Stimulated activated CD4-positive, alpha-beta T cell treated with anti-CD3 and anti-CD28 coated beads, Interleukin-1b, Interleukin-23, amount 100 ng/mL, for 24 hours (primary cell): ENCODE measurements at regions not wholly inside any gene's neighbourhood (a gene's known extent, or its start where the extent isn't known, plus 50 kb on each side); places are given as distances from the start of the nearest gene placed in this dataset.

Experiments
- DNase-seq, 4 experiments: peaks; one replicate each; pipeline ENCODE4 v3.0.0-alpha.2; 2020; ENCODE audit warnings: low read depth in 4 of 4, low spot score in 1 of 4

DNA sequence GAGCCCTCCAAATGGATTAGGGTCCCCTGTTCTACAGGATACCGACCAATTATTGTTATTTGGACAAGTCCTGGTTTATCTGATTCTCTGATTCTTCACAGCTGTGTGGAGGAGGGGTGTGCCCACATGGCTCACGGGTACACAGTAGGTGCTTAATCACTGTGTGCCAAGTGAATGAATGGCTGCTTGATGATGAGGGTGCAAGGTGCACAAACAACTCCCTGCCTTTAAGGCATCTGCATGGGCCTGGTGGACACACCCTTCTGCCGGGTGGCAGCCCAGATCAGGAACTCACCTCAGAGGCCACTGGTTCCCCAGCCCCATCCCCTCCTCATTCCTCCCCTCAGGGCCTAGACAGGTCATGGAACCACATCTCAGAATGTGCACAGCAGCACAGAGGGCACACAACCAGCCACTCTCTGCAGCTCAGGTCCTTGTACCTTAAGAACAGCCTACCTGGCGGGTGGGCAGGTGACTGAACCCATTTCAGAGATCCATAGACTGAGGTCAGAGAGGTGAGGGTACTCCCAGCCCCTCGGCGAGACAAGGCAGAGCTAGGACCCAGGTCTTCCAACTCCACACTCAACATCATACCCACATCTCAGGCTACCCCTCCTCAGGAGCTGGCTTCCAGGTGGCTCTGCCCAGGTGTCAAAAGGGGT lies 50.3 kb downstream of the SHANK2 start:
- no peak for DNase-seq

DNA sequence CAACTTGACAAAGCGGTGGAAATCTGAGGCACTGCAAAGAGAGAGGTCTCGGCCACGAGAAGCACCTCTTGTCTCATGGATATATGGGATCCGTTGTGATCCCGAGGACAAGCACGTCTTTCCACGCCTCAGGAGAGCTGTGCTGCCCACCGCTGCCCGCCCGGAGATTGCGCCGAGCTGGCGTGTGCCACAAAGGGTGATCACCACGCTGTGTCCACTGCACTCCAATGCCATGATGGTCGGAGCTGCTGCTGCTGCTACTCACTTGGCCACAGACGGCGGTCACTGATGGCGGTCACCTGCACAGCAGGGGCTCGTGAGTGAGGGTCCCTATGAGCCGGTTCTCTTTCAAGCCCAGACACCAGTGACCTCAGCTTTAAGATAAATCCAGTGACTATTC lies 51.1 kb downstream of the SHANK2 start:
- no peak for DNase-seq

DNA sequence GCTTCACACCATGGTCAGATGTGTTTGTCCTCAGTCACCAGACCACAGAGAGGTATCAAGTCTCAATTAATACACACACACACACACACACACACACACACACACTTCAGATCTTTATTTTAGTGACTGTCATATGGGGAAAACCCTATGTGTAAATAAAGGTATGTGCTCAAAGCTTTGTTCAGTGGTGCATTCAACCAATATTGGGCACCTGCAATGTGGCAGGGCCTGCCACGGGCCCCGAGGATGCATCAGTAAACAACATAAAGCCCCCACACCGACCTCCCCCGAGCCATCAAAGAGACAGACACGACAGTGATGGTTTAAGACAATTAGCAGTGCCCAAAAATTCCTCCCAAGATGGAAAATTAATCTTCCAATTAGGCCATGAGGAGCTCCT lies 51.6 kb downstream of the SHANK2 start:
- DNase-seq = no peak

DNA sequence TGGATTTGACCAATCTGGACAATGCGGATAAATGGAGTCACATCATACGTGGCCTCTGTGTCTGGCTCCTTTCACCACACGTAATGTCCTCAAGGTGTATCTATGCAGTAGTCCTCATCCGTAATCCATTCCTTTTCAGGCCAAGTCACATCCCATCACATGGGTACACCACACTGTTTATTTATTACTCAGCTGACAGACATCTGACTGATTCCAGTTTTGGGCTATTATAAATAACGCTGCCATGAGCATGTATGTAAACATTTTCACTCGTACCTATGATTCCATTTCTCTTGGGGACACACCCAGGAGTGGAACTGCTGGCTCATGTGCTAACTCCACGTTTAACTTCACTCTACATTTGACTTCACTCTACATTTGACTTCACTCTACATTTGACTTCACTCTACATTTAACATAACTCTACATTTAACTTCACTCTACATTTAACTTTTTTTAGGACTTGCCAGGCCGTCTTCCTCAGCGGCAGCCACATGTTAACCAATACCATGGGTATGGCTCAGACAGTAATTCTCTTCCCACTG lies 52.1 kb downstream of the SHANK2 start:
- DNase-seq = no peak

DNA sequence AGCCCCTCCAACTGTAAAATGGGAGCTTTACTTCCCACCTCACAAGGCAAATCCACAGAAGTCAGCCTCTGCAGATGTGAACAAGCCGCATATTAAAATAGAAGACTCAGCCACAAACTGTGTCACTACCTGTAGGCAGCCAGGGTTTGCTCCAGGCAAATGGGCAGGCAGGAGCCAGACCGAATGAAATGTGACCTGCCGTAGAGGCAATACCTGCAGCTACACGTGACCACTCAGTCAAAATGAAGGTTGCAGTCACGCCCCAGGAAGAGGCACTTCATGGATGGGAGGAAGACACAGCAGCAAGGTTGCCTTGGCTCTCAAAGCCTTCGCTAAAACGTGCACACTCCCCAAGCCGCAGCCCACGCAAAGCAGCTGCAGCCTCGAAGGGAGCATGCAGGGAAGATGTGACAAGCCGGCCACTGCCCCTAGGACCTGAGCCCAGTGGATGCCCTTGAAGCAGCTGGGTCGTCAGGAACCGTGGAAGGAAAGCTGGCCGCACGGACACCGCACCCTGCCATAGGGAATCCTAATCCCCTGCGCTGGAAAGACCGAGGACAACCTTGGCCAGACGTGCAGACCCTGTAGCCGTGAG lies 53.1 kb downstream of the SHANK2 start:
- DNase-seq = no peak

DNA sequence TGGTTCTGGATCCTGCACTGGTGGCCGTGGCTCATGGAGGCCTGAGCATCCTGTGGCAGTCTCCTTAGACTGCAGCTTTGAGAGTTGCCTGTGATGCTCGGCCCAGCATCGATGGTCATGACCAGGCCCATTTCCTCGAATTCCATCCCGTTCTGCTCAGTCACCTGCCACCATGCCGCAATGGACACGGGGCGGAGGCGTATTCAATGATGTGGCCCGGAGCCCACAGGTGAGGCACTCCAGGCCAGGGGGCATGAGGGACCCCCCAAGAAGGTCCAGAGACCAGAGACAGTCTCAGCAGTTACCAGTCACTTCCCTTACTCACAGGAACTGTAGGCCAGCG lies 53.6 kb downstream of the SHANK2 start:
- DNase-seq = no peak

DNA sequence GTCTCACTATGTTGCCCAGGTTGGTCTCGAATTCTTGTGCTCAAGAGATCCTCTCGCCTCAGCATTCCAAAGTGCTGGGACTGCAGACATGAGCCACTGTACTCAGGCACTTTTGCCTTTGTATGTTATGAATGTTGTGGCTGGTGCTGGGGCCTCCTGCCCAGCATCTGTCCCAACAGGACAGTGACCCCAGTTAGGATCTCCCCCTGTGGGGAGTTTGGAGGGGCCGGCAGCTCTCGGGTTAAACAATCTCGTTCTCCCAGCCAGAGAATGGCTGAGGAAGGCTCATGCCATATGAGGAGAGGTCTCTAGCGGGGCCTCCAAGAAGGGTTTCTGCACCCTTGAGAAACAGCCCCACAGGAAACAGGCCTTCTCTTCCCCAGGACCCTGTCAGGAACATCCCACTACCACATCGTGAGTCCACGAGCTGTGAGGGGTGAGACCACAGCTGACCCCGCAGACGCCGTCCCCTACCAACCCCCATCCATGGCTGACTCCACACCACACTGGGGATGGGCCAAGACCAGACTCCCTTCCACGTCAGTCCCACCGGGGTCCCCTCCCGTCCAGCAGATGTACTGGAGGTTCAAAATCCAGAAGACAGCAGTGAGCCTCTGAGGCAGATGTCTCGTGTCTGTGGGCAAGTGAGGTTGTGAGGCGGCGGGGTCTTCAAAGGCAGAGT lies 54.1 kb downstream of the SHANK2 start:
- no peak for DNase-seq

DNA sequence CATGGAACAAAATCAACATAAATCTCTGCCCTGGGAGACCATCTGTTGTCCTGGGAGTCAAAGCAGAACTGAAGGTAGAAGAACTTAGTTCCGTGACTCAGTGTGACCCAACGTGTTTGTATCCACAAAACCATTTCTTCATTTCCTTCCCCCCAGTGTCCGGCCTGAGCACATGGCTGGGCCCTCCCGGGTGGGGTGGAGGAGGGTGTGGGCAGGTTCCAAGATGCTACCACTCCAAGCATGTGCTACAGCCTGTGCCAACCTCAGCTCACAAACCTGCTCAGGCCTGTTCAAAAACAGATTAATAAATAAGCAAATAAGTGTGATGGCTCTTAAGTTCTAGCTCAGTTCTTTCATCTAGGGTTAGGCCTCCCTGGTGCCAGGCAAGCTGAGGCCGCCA lies 55.3 kb downstream of the SHANK2 start:
- DNase-seq = no peak

DNA sequence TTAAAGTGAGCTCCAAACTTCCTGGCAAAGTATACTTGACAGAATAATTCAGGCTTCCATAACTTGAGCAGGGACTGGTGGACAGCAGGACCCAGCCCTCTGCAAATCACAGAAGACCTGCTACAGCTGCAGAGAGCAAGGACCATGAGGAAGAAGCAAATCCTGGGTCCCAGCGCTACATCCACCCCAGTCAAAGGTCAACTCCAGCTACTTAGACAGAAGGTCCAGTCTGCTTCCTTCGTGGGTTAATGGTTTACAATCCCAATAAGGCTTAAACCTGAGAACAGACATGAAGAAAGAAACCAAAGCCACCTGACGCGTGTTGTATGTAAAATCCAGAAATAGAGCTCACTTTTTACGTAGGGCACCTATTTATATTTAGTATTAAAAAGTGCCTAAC lies 57.7 kb downstream of the SHANK2 start:
- DNase-seq = no peak

DNA sequence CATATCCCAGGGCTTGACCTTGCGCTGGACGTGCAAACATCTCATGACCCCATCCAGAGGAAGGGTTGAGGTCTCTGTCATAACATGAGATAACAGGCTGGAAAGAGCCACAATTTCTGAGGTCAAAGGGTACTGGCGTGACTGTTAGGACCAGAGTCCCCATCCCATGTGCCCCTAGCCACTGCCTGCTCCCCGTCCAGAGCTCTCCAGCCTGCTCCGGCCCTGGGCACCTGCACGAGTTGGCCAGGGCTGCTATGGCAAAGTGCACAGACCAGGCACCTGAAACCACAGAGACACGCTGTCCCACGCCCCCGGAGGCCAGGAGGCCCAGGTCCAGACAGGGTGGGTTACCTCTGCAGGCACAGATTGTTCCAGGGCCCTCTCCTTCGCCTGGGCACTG lies 58.9 kb downstream of the SHANK2 start:
- no peak for DNase-seq

DNA sequence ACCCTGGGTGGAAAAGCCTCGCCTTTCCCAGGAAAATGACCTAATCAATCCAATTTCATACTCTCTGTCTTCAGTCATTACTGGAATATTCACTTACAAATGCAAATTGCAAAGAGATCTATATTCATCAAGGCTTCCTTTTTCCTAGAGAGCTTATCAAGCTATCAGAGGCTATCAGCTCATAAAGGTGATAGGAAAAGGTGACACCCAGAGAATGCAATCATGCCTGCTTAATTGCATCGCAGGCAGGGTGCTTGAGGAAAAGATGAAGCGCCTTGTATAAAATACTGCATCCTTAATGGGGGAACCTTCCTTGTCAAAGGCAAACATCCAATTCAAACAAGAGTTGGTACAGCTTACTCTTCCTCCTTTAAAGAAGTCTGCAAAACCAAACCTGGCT lies 59.7 kb downstream of the SHANK2 start:
- DNase-seq = no peak

DNA sequence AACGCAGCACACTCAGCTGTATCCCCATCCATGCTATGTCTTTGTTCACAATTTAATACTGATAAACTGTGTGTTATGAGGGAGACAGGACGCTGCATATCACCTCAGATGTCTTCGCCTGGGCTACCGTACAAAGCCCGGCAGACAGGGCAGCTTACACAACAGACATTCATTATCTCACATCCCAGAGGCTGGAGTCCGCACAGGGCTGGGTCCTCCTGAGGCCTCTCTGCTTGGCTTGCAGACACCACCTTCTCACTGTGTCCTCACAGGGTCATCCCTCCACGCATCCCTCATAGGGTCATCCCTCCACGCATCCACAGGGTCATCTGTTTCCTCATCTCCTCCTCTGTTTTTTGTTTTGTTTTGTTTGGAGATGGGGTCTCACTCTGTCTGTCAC lies 61.2 kb downstream of the SHANK2 start:
- no peak for DNase-seq

DNA sequence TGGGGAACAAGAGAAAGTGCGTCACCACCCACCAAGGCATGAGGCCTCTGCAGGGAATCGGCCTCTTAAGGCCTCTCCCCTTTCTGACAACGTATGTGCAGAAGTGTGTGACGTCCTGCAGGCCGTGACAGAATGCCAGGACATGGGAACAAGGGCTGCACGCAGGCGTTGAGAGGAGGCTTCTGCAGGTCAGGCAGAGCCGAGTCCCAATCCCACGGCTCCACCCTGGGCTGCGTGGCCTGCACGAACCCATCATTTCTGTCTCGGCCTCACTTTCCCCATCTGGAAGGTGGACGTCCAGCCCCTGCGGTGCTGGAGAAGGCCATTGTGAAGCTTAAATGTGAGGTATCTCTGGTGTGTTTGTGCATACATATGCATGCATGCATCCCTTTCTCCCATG lies 61.8 kb downstream of the SHANK2 start:
- no peak for DNase-seq

DNA sequence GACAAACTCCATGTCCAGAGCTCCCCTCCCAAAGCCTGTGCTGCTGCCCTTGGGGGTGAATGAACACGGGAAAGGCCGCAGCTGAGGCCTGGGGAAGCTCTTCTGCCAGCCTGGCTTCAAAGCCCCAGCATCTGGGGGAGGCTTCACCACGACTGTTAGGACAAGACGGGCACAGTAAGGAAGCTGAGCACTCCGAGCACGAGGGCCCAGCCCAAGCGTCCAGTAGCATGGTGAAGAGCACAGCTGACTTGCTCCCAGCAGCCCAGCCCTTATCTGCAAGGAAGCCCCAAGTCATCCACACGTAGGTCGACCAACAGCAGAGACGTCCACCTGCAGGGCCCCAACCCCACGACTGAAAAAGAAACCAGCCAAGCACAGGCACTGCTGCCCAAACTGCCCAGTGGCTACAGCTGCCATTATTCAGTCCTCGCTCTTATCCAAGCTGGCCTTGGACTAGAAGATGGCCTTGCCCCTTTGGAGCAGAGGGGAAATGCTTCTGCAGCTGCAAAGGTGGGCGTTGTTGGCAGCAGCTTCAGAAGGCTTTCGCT lies 62.5 kb downstream of the SHANK2 start:
- DNase-seq = no peak

DNA sequence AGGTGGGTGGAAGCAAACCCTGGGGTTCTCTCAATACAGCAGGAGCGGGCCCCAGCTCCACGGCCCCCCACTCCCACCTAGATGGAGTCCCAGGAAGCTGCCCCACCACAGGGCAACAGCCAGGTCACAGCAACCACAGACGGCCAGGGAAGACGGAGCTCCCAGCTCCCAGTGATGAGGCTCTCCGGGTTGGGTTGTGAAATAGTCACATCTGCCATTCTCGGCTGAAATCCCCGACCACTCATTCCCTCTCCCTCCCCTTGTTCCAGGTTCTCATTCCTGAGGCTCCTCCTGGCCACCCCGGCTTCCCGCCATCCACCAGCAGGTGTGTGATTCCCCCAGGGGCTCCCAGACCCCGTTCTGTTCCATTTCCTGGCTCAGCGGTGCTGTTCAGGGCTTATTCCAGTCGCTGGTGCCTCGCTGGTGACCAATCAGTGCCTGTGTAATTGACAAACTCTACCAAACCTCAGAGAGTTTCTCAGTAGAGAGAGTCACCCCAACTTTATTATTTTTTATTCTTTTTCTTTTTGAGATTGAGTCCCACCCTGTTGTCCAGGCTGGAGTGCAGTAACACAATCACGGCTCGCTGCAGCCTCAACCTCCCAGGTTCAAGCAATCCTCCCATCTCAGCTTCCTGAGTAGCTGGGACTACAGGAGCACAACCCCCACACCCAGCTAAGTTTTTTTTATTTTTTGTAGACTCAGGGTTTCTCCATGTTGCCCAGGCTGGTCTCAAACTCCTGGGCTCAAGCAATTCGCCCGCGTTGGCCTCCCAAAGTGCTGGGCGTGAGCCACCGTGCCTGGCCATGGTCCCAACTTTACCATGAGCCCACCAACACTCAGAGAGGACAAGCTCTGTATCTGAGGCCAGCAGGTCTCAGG lies 63.2 kb downstream of the SHANK2 start:
- no peak for DNase-seq

DNA sequence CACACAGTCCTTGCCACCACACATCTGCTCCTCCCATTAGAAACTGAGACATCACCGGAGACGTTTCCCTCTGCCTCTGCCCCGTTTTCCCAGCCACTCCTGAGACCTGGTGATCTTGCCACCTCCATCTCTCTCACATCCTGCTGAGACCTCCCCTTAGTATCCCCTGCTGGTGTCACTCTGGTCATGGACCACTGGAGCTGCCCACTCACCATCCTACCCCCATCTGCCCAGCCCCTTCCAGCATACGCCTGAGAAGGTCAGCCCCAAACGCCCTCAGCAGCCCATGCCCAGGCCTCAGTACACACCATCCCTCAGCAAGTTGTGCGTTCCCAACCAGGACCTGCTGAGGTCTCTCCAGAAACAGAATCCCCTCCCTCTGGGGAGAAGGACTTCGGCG lies 64.3 kb downstream of the SHANK2 start:
- no peak for DNase-seq

DNA sequence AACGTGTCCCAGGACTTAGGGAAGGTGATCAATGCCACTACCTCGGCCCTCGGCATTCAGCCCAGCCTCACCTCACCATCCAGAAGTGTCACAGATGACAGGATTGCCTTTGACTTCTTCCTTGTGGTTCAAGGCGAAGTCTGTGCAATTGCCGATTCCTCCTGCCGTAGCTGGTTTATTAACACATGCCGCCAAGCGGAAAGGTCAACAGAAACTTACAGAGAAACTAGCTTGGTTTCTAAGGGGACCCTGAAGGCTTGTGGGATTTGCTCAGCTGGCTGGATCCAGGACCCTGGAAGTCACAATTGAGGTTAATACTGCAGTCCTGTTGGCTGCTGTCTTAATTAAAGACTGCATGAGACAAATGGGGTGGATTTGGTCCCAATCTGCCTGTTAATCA lies 65.6 kb downstream of the SHANK2 start:
- no peak for DNase-seq

DNA sequence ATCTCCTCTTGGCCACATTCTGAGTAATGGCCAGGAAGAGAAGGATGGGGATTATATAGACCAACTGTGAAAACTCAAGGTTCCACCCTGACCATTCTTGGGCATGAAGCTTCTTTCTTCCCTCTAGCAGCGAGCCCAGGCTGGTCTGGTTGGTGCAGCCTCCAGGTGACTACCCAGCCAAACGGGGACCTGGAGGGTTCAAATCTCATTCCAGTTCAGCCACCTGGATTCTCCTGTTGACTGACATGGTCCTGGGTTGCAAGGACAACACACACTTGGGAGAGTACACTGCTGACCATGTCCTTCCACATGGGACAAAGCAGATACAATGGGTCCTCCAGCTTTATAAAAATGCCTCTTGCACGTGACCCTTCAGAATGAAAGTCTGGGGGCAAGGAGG lies 67.0 kb downstream of the SHANK2 start:
- no peak for DNase-seq

DNA sequence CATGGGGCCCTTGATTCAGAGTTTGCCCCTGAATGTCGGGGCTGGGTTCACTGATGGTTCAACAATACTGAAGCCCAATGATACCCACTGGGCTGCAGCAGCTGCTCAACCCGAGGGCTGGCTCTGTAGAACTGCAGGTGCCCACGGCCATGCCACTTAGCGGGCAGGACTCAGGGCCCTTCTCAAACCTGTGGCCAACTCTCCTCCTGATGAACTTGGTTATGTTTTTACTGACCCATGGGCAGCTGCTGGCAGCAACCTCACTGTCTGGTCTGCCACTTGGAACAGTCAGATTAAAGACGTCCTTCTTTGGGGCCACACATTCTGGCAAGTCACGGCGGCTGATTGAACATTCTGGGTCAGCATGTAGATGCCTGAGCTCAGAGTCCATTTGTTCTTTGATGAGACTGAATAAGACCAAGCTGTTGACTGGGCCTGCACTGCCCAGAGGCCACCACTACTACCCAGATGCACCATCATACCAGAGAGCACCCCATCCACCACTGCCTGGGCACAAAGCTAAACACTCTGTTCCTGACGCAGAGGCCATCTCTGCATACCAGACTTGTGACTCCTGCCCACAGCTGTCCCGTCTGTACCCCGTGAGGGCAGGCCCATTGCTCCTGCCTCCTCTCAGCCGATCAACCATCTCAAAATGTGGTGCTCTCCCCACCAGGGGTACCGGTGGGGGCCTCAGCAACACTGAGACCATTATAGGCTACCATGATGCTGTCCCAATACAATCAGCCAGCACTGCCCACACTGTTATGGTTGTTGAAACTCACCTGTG lies 67.8 kb downstream of the SHANK2 start:
- no peak for DNase-seq

DNA sequence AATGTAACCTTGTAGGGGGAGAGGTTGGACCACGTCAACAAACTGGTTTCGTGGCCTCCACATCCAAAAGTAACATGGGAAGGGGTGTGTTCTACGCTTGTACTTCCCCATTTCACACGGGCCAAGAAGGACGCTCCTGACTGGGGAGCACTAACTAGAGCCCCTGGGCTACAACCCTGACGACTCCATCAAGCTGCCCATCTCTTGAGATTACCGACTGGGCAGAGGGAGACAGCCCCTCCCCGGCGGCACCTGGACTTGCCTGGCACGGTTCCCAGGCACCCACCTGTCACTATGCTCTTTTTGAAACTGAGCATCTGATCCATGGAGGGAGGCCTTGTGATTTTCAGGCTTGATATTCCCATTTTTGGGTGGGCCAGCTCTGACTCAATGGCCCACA lies 68.5 kb downstream of the SHANK2 start:
- DNase-seq = no peak
